Nephron (organoid): ENCODE measurements at regions not wholly inside any gene's neighbourhood (a gene's known extent, or its start where the extent isn't known, plus 50 kb on each side); places are given as distances from the start of the nearest gene placed in this dataset.

Source experiments
- H3K27ac Mint-ChIP-seq, 3 experiments: 2 replicates each; pipeline ENCODE4 v1.8.0; 2020; ENCODE audit warnings: mixed read lengths in 3 of 3, mild to moderate bottlenecking in 2 of 3, moderate library complexity in 1 of 3
- H3K27me3 Mint-ChIP-seq: 2 replicates; pipeline ENCODE4 v1.8.0; 2021; ENCODE audit warnings: low read depth, mild to moderate bottlenecking, moderate library complexity, mixed read lengths
- H3K36me3 Mint-ChIP-seq: 2 replicates; pipeline ENCODE4 v1.8.0; 2020; ENCODE audit warnings: low read depth, mixed read lengths
- H3K4me1 Mint-ChIP-seq: 2 replicates; pipeline ENCODE4 v1.8.0; 2020; ENCODE audit warnings: mixed read lengths
- H3K4me3 Mint-ChIP-seq, 3 experiments: 2 replicates each; pipeline ENCODE4 v1.8.0; 2020; ENCODE audit warnings: mild to moderate bottlenecking in 3 of 3, mixed read lengths in 3 of 3, moderate library complexity in 2 of 3
- H3K9me3 Mint-ChIP-seq: 2 replicates; pipeline ENCODE4 v1.8.0; 2020; ENCODE audit warnings: mixed read lengths
- CTCF ChIP-seq, 3 experiments: fragments of 200-600 bp; sonication (generic); IDR thresholded peaks; one replicate each; pipeline ENCODE4 v1.5.0; 2021; ENCODE audit warnings: antibody characterized with exemption in 3 of 3; ENCODE audit not compliant: unreplicated experiment in 3 of 3

- Mint-ChIP-seq H3K4me1 (peaks cover 39% of the 10 kb centered on the region), H3K4me3 (peak overlapping the region in 2 of 3 experiments; percentile 62 to 82), H3K36me3 (no peaks in the 10 kb centered on the region), H3K27me3 (no peaks in the 10 kb centered on the region), H3K27ac (peak overlapping the region; percentile 31 to 87 (median 76)), H3K9me3 (no peaks in the 10 kb centered on the region)
- TF ChIP-seq CTCF (IDR thresholded peaks at IDR 0.05; ENCODE audit: unreplicated experiment in 3 of 3), result no peak
These were observed 252.9 kb upstream of the NAV3 start for GRCh38 chr12:77577791-77578190.

GRCh38 chr12:77575376-77575919 is 255.2 kb upstream of the NAV3 start:
- peaks cover 40% of the 10 kb centered on the region for H3K4me1 Mint-ChIP-seq
- H3K4me3 Mint-ChIP-seq, result peak overlapping the region in 2 of 3 experiments; percentile 71 to 82
- no peaks in the 10 kb centered on the region for H3K27me3 Mint-ChIP-seq
- H3K9me3 Mint-ChIP-seq, result no peaks in the 10 kb centered on the region
- H3K27ac Mint-ChIP-seq, result no peak overlapping the region
- no peak for TF ChIP-seq CTCF (IDR thresholded peaks at IDR 0.05; ENCODE audit: unreplicated experiment in 3 of 3)
- no peaks in the 10 kb centered on the region for H3K36me3 Mint-ChIP-seq

- Mint-ChIP-seq H3K4me3 (no peak overlapping the region), H3K27me3 (no peaks in the 10 kb centered on the region), H3K4me1 (peaks cover 14% of the 10 kb centered on the region), H3K27ac (no peak overlapping the region), H3K9me3 (no peaks in the 10 kb centered on the region), H3K36me3 (no peaks in the 10 kb centered on the region)
- no peak for TF ChIP-seq CTCF (IDR thresholded peaks at IDR 0.05; ENCODE audit: unreplicated experiment in 3 of 3)
These were observed 258.3 kb upstream of the NAV3 start for GRCh38 chr12:77572371-77572770.

GRCh38 chr12:77571768-77572167 is 258.9 kb upstream of the NAV3 start:
- no peaks in the 10 kb centered on the region for H3K27me3 Mint-ChIP-seq
- no peak overlapping the region for H3K27ac Mint-ChIP-seq
- H3K4me1 Mint-ChIP-seq, result peaks cover 14% of the 10 kb centered on the region
- no peak overlapping the region for H3K4me3 Mint-ChIP-seq
- no peaks in the 10 kb centered on the region for H3K36me3 Mint-ChIP-seq
- no peaks in the 10 kb centered on the region for H3K9me3 Mint-ChIP-seq
- no peak for TF ChIP-seq CTCF (IDR thresholded peaks at IDR 0.05; ENCODE audit: unreplicated experiment in 3 of 3)

- Mint-ChIP-seq H3K27me3 (no peaks in the 10 kb centered on the region), H3K36me3 (no peaks in the 10 kb centered on the region), H3K27ac (no peak overlapping the region), H3K9me3 (no peaks in the 10 kb centered on the region), H3K4me3 (no peak overlapping the region), H3K4me1 (peaks cover 10% of the 10 kb centered on the region)
- TF ChIP-seq CTCF (IDR thresholded peaks at IDR 0.05; ENCODE audit: unreplicated experiment in 3 of 3), result no peak
These were observed 259.6 kb upstream of the NAV3 start for GRCh38 chr12:77571127-77571526.

GRCh38 chr12:77569876-77570275 is 260.8 kb upstream of the NAV3 start:
- Mint-ChIP-seq H3K9me3 (no peaks in the 10 kb centered on the region), H3K4me1 (peaks cover 6% of the 10 kb centered on the region), H3K27me3 (no peaks in the 10 kb centered on the region), H3K36me3 (no peaks in the 10 kb centered on the region), H3K27ac (no peak overlapping the region), H3K4me3 (no peak overlapping the region)
- no peak for TF ChIP-seq CTCF (IDR thresholded peaks at IDR 0.05; ENCODE audit: unreplicated experiment in 3 of 3)
